Rectal smooth muscle tissue (tissue), 1 donor: ENCODE measurements at regions not wholly inside any gene's neighbourhood (a gene's known extent, or its start where the extent isn't known, plus 50 kb on each side); places are given as distances from the start of the nearest gene placed in this dataset.

Experiments used
- H3K27ac ChIP-seq: one replicate; pipeline ENCODE4 v1.7.0; 2013; ENCODE audit warnings: low read depth, low read length, inconsistent platforms
- H3K27me3 ChIP-seq: one replicate; pipeline ENCODE4 v1.7.0; 2013; ENCODE audit warnings: low read length; ENCODE audit not compliant: control insufficient read depth, insufficient read depth
- H3K36me3 ChIP-seq: one replicate; pipeline ENCODE4 v1.7.0; 2013; ENCODE audit warnings: low read length; ENCODE audit not compliant: control insufficient read depth, insufficient read depth
- H3K4me1 ChIP-seq: one replicate; pipeline ENCODE4 v1.7.0; 2013; ENCODE audit warnings: low read length; ENCODE audit not compliant: control insufficient read depth, insufficient read depth
- H3K4me3 ChIP-seq: one replicate; pipeline ENCODE4 v1.7.0; 2013; ENCODE audit warnings: low read length
- H3K9ac ChIP-seq: one replicate; pipeline ENCODE4 v1.7.0; 2013; ENCODE audit warnings: low read length

GRCh38 chr6:81806793-81807565, 54.5 kb upstream of the TENT5A start:
- H3K4me3 ChIP-seq: no peak overlapping the region
- H3K36me3 ChIP-seq: no peaks in the 10 kb centered on the region
- no peaks in the 10 kb centered on the region for H3K27me3 ChIP-seq
- no peak overlapping the region for H3K27ac ChIP-seq
- peaks cover 9% of the 10 kb centered on the region for H3K4me1 ChIP-seq
- H3K9ac ChIP-seq: no peak overlapping the region

- Histone ChIP-seq H3K36me3 (no peaks in the 10 kb centered on the region), H3K4me1 (no peaks in the 10 kb centered on the region), H3K9ac (no peak overlapping the region), H3K27me3 (no peaks in the 10 kb centered on the region), H3K27ac (no peak overlapping the region), H3K4me3 (no peak overlapping the region)
Observed at GRCh38 chr6:81802356-81802755, 49.9 kb upstream of the TENT5A start.
